Endothelial cell of umbilical vein (primary cell): ENCODE measurements at regions not wholly inside any gene's neighbourhood (a gene's known extent, or its start where the extent isn't known, plus 50 kb on each side); places are given as distances from the start of the nearest gene placed in this dataset.

Source experiments
- CTCF ChIP-seq, 2 donors: IDR thresholded peaks; 1 replicate in 1 of 2; 2 replicates in 1 of 2; pipeline ENCODE4 v1.5.1; 2011; ENCODE audit warnings: low read length in 2 of 2, mild to moderate bottlenecking in 2 of 2, moderate library complexity in 2 of 2, control low read depth in 1 of 2, inconsistent platforms in 1 of 2, low read depth in 1 of 2; ENCODE audit not compliant: insufficient read depth in 1 of 2; ENCODE audit errors: extremely low read depth in 1 of 2
- FOS ChIP-seq: IDR thresholded peaks from 2 replicates; pipeline ENCODE4 v1.6.1; 2011; ENCODE audit warnings: mild to moderate bottlenecking, low read length, moderate library complexity, borderline replicate concordance; ENCODE audit not compliant: insufficient read depth
- POLR2A ChIP-seq: IDR thresholded peaks from 2 replicates; pipeline ENCODE4 v1.6.1; 2012; ENCODE audit warnings: low read depth, mild to moderate bottlenecking, control low read depth, low read length
- POLR2AphosphoS5 ChIP-seq: IDR thresholded peaks from 2 replicates; pipeline ENCODE4 v1.6.1; 2012; ENCODE audit warnings: low read depth, mild to moderate bottlenecking, control low read depth, low read length, moderate library complexity; ENCODE audit not compliant: insufficient read depth

GRCh38 chr10:78249690-78250089 lies 216.0 kb downstream of the RPS24 start:
- TF ChIP-seq POLR2A (no peak), CTCF (IDR thresholded peaks at IDR 0.05; ENCODE audit: extremely low read depth in 1 of 2, insufficient read depth in 1 of 2, low read depth in 1 of 2, low read length in 2 of 2) (no peak), POLR2AphosphoS5 (no peak), FOS (no peak)
